Stimulated activated naive CD8-positive, alpha-beta T cell treated with anti-CD3 and anti-CD28 coated beads, Interleukin-15, Interleukin-2, amounts not matched to agents 100 U/mL and 50 U/mL, for 24 hours (primary cell): ENCODE measurements at regions not wholly inside any gene's neighbourhood (a gene's known extent, or its start where the extent isn't known, plus 50 kb on each side); places are given as distances from the start of the nearest gene placed in this dataset.
A peak's percentile ranks its signal among the peaks of the same experiment; 100 is the strongest.
"Not testable (repeated sequence)": the region's sequence is repeated elsewhere in the genome, so short reads cannot be mapped to it uniquely, and the experiment has no call there.

Experiments
- ATAC-seq: fragments of 150-1000 bp; cut with Tn5 transposase; one replicate; pipeline ENCODE4 v1.10.0; 2021
- DNase-seq: peaks from one replicate; pipeline ENCODE4 v3.0.0; 2021

GRCh38 chr6:150456466-150456865 lies 87.7 kb downstream of the IYD start:
- DNase-seq (no peak), ATAC-seq (no peak)

GRCh38 chr6:150456902-150457643 lies 88.3 kb downstream of the IYD start:
- no peak for ATAC-seq
- DNase-seq: no peak

GRCh38 chr6:150458579-150458978 lies 89.8 kb downstream of the IYD start:
- ATAC-seq: no peak
- no peak for DNase-seq

- ATAC-seq (no peak), DNase-seq (no peak)
Measured at GRCh38 chr6:150463852-150464251, 95.0 kb downstream of the IYD start.

DNA sequence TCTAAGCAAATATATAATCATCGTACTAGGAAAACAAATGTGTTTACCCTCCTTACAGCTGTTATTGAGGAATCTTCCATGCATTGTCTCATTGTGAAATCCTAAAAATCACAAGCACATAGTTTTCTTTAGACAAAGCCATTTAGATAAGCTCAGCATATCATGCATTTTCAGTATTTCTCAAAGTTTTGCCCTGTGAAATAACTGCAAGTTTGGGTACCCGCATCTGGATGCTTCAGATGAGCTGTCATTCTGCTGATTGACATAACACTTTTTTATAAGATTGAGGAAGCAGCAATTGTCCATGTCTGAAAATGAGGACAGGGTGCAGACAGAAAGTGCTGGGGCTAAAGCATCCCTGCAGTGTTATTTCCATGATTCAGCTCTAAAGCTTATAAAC lies 96.2 kb downstream of the IYD start:
- ATAC-seq (no peak), DNase-seq (no peak)

DNA sequence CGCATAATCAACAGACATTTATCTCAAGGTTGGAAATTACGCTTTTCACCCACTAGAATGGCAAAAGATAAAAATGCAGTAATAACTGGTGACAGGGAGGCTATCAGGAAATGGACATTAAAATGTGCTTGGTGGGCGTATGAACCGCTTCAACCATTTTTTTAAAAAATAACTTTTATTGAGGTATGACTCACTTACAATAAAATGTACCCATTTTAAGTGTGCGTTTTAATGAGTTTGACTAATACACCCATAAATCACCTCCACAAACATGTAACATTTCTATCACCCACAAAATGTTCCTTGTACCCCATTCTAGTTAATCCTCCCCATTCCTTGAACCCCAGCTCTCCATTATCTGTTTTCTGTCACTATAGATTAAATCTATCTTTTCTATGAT lies 96.8 kb downstream of the IYD start:
- ATAC-seq: no peak

DNA sequence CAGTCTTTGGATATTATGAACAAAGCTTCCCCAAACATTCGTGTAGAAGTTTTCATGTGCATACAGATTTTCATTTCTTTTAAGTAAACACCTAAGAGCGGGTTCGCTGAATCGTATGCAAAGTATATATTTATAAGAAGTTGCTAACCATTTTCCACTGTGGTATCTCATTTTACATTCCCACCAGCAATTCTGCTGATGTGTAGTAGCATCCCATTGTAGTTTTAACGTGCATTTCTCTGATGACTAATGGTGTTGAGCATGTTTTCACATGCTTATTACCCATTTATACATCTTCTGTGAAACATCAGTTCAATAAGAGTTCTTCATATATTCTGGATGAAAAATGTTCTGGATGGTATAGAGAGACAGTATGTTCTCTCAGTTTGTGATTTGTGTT lies 97.4 kb downstream of the IYD start:
- DNase-seq (no peak), ATAC-seq (no peak)

More for the DNA sequence above, 96.8 kb downstream of the IYD start:
- no peak for DNase-seq

DNA sequence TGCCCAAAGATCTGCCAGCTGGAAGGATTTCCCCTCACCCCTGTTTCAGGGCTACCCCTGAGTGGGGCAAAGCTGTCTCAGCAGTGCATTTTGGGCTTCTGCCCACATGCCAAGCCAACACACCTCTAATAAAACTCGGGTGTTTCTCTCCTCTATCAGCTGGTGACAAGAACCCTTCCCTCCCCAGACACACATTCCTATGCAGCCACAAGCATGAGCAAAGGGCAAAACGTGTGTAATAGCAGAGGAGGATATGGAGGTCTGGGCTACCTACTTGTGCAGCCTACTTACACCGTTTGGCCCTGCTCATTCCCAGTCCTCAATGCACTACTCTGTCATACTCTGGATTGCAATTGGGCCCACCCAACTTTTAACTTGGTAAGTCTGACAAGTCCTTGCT lies 101.3 kb downstream of the IYD start:
- ATAC-seq (no peak), DNase-seq (no peak)

DNA sequence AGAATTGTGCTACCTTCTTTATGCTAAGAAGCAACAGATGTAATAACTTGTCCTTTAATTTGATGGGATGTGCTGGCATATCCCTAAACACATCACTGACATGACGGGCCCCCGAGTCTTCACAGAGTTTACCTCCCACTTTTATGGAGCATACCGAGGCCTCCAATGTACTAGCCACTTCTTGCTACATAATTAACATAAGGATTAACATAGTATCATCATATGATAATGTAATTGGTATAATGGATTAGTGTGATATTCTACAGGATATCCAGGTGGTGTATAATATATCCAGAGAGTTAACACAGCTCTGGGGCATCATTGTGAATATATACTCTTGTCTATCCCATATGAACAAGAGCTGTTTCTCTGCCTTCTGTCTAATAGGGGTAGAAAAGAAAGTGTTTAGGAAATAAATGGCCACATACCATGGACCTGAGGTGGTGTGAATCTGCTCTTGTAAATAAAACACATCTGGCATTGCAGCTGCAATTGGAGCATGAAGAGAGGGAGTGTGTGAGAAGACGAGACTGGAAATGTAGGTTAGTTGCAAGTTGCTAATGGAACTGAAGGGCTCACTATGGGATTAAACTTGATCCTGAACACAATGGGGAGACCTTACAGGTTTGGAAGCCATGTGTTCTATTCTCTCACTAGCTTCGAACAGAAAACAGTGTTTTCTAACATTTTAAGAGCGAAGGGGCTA lies 102.3 kb downstream of the IYD start:
- DNase-seq (no peak), ATAC-seq (no peak)

GRCh38 chr6:150478656-150479545 lies 110.1 kb downstream of the IYD start:
- DNase-seq (no peak), ATAC-seq (no peak)

DNA sequence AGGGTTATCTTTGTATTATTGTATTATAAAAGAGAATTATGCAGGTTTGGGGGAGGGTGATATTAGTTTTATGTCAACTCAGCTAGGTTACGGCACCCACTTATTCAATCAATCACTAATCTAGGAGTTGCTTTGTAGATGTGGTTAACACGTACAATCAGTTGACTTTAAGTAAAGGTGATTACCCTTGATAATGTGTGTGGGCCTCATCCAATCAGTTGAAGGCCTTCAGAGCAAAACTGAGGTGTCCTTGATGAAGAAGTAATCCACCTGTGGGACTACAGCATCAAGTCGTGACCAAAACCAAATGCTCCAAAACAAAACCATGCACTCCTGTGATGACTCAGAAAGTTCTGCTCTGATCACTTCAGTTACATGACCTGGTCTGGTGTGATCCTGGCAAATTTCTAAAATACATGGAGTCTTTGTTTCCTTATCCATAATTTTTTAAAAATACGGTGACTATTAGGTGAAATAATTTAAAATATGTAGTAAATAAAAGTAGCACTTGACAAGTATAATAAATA lies 114.1 kb downstream of the IYD start:
- peak; percentile 23 for ATAC-seq
- DNase-seq: no peak

DNA sequence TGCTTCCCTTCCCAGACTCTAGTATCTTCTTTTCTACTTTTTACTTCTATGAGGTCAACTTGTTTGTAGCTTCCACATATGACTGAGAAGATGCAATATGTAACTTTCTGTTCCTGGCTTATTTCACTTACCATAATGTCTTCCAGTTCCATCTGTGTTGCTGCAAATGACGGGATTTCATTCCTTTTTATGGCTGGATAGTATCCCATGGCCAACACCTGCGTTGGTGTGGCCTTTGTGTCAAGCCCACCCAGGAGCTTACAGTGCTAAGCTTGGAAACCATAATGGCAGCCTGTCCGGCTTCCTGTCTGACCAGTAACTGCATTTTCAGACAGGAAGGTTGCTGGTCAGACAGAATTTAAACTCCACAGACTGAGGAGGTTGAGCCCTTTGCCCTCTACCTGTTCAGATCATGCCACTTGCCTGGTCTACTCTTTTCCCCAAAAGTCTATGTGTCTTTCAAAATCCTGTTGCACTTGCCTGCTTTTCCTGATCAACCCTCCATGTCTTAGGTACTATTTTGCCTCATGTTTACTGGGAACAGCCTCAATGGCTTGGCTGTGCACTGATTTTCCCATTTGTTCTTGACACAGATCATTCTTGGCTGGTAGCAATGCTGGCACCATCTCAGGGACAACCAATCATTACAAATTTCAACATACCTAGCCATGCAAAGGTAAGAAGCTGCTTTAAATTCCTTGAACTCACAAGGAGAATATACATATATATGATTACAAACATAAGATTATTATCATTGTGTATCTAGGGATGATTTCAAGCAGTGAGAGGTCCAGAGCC lies 114.3 kb upstream of the PLEKHG1 start:
- DNase-seq (no peak), ATAC-seq (no peak)

DNA sequence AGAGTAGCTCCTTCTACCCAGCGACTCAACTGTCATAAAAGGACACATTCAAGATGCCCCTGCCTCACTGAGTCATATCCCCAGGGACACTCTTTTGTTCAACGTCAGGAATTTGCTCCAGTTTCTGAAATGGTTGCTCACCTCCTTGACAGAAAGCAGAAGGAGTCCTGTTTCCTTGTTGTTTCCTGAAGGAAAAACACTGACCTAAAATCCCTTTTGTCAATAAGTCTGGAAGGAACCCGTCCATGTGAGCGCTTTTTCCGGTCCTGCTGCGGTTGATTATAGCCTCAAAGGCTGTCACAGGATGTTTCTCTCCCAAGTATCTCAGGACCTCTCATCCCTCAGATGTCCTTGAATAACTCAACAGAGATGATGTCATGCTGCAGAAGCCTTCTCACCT lies 113.6 kb upstream of the PLEKHG1 start:
- DNase-seq (no peak), ATAC-seq (no peak)

DNA sequence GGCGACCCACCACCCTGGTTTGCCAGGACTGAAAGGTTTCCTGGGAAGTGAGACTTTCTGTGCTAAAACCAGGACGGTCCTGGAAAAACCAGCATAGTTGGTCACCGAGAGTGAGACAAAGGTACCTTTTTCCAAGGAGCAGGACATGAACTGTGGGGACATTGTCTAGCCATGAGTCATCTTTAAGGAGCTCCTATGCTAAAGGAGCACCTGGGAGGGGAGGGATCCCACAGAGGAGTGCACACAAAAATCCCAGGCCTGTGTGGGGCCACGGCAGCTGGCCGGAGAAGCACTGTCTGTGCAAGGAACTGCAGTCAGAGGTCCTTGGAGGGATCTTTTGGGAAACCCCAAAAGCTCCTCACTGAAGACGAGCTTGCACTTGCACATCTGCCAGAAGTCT lies 109.1 kb upstream of the PLEKHG1 start:
- DNase-seq: no peak
- ATAC-seq: no peak

DNA sequence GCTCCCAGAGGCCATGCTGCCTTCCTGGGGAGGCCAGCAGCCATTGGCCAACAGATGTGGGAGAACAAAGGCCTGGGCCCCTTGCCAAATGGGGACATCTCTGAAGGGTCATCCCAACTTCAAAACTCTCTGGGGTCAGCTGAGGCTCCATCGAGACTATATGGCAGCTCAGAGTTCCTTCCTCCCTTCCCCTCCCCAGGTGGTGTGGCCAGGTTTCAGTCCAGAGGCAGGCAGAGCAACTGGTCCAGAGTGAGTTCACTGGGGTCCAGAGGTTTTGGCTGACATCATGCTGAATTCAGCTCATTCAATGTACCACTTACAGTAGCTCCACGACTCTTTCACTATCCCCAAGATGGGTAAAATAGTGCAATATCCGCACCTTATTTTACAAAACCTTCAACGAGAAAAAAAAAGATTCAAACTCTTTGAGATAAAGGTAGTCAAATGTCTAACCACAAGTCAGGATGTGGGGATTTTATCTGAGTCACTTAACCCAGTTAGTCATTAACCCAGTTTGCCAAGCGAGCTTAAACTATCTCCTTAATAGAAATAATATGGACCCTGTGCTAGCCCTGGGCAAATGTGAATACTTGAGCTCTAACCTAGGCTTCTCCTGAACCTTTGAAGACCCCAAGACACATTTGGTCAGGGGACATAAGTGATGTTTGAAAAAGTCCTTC lies 108.4 kb upstream of the PLEKHG1 start:
- ATAC-seq: peak; percentile 90
- peak; percentile 13 for DNase-seq

- ATAC-seq (no peak), DNase-seq (no peak)
Measured at GRCh38 chr6:150491811-150492172, 107.9 kb upstream of the PLEKHG1 start.

DNA sequence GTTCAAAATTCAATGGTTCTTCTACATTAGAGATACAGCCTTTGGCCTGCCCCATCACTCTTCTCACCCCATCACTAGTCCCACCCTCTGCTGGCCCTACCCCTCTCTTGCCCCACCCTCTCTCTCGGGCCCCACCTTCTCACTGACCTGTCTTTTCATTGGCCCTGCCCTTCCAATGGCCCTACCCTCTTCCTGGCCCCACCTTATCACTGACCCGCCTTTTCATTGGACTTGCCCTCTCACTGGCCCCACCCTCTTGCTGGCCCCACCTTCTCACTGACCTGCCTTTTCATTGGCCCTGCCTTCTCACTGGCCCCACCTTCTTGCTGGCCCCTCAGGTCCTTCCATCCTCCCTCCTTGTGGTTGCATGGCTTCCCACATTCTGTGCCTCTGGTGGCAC lies 107.2 kb upstream of the PLEKHG1 start:
- peak; percentile 40 for ATAC-seq
- DNase-seq: no peak

- no peak for DNase-seq
- ATAC-seq: no peak
Measured at GRCh38 chr6:150492941-150493340, 106.7 kb upstream of the PLEKHG1 start.

- ATAC-seq, DNase-seq: not testable (repeated sequence)
Measured at GRCh38 chr6:150493552-150493951, 106.1 kb upstream of the PLEKHG1 start.

DNA sequence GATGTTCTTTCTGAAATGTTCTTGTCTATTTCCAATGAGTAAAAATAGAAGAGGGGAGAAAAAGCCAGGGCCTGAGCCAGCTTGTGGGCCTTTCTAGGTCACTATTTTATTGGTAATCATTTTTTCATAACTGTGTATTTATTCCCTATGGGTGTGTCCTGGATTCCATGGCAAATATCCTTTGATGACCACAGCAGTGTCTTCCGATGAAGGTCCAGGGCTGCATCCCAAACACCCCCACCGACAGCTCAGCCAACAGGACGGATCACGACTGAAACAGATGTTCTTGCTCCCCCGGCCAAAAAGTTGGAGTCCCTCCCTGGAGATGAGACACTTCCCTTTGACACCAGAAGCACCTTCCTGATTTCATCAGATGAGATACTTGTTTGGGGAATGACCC lies 105.4 kb upstream of the PLEKHG1 start:
- no peak for DNase-seq
- no peak for ATAC-seq

- DNase-seq: no peak
Measured at GRCh38 chr6:150495126-150495525, 104.6 kb upstream of the PLEKHG1 start.

More at GRCh38 chr6:150495126-150495525, 104.6 kb upstream of the PLEKHG1 start:
- no peak for ATAC-seq
